ENCODE measurements at regions not wholly inside any gene's neighbourhood (a gene's known extent, or its start where the extent isn't known, plus 50 kb on each side); places are given as distances from the start of the nearest gene placed in this dataset.

GRCh38 chr4:81577392-81577791 is 105.7 kb upstream of the RASGEF1B start:
- DNase-seq = no peak

DNA sequence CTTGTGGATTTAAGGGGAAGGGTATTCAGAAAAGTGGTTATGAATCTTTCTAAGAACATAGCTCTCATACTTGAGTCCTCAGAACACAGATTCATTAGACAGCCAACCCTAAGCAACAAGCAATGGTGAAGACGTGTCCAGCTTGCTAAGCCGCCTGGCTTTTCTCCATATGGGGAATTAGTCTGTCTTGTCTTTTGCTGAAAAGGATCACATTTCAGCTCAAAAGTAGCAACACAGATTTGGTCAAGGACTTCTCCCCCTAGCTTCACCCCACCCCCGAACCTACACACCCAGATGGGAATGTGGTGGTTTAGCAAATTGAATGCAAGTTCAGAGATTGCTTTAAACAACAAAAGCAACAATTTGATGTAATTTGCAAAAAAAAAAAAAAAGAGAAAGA is 103.3 kb upstream of the RASGEF1B start:
- no peak for DNase-seq

GRCh38 chr4:81573840-81574239 is 102.1 kb upstream of the RASGEF1B start:
- no peak for DNase-seq

DNA sequence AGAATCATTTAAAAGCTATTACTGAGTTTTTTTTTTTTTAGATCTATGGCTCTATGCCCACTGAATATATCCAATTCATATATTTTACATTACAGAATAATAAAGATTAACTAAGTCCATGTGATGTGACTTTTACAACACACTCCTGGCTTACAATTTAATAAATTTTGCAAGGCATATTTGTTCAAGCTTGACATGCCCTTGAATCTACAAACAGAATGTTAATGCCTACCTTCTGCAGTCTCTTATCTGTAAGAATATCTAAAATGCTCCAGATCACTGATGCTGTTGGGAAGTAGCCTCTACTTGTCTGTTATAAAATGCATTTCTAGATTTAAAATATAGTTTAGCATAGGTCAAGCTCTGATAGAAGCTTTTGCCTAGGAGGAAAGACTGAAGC is 100.7 kb upstream of the RASGEF1B start:
- no peak for DNase-seq

DNA sequence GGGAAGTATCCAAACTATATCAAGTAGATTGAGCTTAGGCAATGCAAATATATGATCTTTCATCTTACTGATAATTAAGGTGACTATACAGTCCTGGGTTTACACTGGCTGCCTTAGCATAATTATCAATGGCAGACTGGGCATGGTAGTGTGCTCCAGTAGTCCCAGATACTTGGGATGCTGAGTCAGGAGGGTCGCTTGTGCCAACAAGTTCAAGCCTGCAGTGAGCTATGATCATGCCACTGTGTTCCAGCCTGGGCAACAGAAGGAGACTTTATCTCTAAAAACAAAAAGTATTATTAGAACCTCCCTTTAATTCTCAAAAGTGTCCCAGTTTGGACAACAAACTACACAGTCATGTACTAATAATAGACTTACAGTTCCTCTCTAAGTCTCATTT is 99.4 kb upstream of the RASGEF1B start:
- DNase-seq = no peak

DNA sequence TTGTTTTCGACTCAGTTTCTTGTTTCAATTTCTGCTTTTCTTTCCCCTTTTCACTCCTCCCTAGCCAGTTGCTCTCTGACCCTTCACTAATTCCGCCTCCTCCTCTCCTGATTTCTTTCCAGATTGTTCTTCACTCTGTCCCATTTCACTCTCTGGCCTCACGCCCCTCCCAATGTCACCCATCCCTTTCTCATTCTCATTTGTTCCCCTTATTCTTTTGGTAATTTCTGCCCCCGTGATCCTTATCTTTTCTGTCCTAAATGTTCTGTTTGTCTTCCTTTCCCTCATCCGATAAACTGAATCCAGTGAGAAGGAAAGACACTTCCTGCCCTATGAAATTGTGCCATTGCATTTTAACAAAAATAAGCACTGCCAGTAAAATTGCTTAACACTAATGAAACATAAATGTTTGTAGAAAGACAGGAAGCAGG is 94.5 kb upstream of the RASGEF1B start:
- DNase-seq = no peak

GRCh38 chr4:81565142-81565870 is 93.6 kb upstream of the RASGEF1B start:
- DNase-seq = no peak

DNA sequence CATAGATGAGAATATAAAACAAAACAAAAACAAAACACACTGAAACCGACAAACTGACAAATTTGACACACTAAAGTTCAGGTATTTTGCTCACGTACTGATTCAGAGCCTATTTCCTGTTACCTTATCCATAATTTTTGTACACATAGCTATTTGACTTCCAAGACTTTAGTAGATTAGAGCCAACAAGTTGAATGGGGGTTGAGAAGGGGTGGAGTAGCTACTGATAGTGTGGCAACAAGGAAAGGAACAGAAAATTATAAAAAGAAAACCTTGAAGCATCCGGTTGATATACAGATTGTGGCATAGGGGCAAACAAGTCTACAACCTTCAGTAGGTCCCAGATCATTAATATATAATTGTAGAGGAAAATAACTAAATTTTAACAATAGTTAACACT is 92.3 kb upstream of the RASGEF1B start:
- no peak for DNase-seq

DNA sequence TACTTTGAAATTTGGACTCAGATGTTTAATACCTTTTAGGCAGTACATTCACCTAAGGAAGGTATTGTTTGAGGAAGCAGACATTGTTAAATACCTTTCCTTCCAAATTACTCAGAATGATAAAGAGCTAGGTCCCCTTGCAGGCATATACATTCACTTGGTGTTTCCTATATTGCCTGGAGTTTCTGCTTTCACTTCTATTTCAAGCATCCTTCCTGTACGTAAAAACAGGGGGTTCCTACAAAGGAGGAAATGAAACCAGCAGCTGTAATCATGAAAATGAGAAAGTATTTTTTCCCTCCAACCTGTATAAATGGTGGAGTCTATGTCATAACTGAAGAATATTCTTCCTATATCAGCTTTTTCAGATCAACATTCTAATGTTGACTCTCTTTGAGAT is 90.4 kb upstream of the RASGEF1B start:
- no peak for DNase-seq

DNA sequence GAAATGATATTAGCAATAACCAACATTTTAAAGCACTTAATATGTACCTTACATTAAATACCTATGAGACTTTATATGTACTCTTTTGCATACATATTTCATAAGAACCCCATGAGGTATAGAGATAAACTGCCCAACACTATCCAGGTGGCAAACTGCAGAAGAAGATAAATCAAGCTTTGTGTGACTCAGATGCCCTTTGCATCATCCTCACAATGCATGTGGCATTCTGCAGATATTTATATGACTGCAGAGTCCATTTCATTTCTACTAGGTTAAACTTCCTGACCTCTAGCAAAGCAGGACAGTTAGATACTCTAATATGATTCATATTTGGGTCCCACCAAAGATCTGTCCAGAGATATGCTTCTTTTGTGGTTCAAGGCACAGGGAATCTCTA is 85.6 kb upstream of the RASGEF1B start:
- DNase-seq = no peak

GRCh38 chr4:81555489-81555888 is 83.8 kb upstream of the RASGEF1B start:
- DNase-seq = no peak

DNA sequence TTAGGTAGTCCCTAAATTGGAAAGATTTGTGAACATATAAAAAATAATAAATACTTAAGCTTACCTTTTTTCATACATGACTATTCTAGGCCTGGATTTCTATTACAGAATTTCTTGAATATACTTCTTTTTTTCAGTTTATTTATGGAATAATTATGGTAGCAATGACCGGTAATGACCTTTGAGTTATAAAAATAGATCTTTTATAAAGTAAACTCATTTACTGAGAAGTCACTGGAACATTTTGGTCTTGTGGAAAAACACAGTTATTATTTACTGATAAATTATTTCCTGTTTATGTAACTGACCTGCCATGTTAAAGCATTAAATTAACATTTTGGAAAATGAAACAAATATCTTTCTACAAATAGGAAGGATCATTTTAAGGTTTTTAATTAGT is 80.4 kb upstream of the RASGEF1B start:
- no peak for DNase-seq

- no peak for DNase-seq
Measured at GRCh38 chr4:81550388-81550859, 78.7 kb upstream of the RASGEF1B start.

- no peak for DNase-seq
Measured at GRCh38 chr4:81549984-81550383, 78.3 kb upstream of the RASGEF1B start.

DNA sequence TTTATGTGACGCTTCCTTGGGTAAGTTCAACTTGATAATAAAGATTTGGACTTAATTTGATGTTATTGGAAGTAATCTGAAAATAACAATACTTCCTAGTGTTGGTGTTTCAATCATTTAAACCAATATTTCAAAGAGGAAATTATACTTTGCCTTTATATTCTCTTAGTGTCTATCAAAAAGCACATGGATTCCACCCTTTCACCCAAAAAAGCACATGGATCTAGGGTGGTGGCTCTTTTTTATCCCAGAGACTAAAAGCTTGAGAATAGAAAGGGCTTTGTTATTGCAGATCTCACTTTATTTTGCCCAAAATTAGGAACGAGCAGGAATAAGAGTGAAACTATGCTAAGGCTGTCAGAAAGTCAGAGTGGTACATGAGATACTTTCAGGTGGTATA is 75.1 kb upstream of the RASGEF1B start:
- DNase-seq = no peak

- DNase-seq = no peak
Measured at GRCh38 chr4:81541161-81541945, 69.6 kb upstream of the RASGEF1B start.

- DNase-seq = no peak
Measured at GRCh38 chr4:81538716-81539427, 67.2 kb upstream of the RASGEF1B start.

DNA sequence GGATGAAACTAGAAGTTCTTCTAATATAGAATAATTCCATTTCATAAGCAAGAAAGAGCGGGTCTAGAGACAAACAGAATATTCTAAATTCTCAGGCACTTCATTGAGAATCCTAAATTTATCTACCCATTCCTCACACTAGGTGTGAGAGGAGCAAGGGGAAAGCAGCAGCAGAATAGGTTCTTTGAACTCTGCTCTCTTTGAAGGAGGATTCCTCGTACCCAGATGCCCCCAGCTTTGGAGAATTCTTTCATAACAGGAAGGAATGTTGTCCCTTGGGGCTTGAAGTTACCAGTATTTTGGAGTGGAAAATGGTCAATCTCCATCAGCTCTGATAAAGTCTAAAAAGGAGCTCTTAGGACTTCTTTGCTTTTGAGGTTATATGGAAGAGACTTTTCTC is 59.7 kb upstream of the RASGEF1B start:
- DNase-seq = no peak

GRCh38 chr4:81528979-81529378 is 57.3 kb upstream of the RASGEF1B start:
- no peak for DNase-seq

GRCh38 chr4:81528200-81528599 is 56.5 kb upstream of the RASGEF1B start:
- DNase-seq = no peak

GRCh38 chr4:81527709-81528108 is 56.0 kb upstream of the RASGEF1B start:
- no peak for DNase-seq

DNA sequence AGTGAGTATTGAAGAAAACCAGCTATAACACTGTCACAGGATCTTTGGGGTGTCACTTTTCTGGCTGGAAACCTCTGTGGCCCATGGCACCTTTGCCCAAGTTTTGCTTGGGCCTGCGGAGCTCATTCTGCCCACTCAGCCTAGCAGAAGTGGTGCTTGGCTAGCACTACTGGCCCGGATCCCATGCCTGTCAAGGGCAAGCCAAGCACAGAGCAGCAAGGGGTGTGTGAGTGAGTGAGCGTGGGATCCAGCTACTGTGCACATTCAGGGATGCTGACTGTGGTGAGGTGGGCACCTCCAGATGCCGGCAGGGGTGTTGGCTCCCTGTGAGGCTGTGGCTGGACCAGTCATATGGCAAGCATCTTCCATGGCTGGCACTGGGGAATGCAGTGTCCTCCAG is 55.4 kb upstream of the RASGEF1B start:
- DNase-seq = no peak

DNA sequence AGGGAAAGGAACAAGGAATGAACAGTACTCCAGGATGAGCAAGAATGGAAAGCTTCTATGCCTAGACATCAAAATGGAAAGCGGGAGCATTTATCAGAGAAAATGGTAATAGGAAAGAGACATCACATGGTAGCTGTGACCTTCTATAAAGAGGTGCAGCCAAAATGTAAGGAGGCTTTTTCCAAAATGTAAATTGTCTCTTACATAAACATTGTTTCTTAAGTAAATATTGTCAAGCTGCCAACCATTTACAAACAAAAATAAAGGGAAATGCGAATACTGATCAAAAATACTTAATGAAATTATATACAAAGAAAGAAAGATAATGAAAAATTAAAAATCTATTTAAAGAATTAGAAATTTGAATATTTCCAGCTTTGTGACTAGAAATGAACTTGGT is 55.0 kb upstream of the RASGEF1B start:
- DNase-seq = no peak

All from dermis blood vessel endothelial cell (primary cell).